OCI-LY7 (cell line): ENCODE measurements at regions not wholly inside any gene's neighbourhood (a gene's known extent, or its start where the extent isn't known, plus 50 kb on each side); places are given as distances from the start of the nearest gene placed in this dataset.

Experiments
- EZH2phosphoT487 ChIP-seq: fragments of 200-600 bp; sonication (generic); IDR thresholded peaks from 2 replicates; pipeline ENCODE4 v1.6.1; 2018; ENCODE audit warnings: low read depth, borderline replicate concordance, mild to moderate bottlenecking, mixed run types, antibody characterized with exemption, low read length, moderate library complexity, mixed read lengths
- TF ChIP-seq, protein P1 (sequence below): fragments of 200-600 bp; sonication (generic); conservative IDR thresholded peaks from 2 replicates; pipeline ENCODE4 v1.5.1; 2014; ENCODE audit warnings: mild to moderate bottlenecking, antibody characterized with exemption, low read length, moderate library complexity, mixed read lengths

DNA sequence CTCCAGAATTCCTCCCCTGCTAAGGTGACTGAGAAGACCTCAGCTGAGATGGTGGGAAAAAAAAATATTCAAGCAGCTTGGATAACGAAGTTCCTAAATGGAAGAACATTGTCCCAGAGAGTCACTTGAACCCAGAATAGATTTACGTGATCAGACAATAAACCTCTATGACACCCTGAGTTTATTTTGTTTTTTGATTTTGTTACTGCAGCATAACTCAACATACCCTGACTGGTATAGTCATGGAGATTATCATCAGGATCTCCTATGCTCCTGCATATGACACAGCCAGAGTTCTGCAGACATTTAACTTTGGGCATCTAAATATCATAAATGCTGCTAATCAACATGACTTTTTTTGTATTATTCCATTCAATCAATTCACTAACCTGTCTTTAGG is 282.9 kb downstream of the RASEF start:
- TF ChIP-seq, protein P1, sequence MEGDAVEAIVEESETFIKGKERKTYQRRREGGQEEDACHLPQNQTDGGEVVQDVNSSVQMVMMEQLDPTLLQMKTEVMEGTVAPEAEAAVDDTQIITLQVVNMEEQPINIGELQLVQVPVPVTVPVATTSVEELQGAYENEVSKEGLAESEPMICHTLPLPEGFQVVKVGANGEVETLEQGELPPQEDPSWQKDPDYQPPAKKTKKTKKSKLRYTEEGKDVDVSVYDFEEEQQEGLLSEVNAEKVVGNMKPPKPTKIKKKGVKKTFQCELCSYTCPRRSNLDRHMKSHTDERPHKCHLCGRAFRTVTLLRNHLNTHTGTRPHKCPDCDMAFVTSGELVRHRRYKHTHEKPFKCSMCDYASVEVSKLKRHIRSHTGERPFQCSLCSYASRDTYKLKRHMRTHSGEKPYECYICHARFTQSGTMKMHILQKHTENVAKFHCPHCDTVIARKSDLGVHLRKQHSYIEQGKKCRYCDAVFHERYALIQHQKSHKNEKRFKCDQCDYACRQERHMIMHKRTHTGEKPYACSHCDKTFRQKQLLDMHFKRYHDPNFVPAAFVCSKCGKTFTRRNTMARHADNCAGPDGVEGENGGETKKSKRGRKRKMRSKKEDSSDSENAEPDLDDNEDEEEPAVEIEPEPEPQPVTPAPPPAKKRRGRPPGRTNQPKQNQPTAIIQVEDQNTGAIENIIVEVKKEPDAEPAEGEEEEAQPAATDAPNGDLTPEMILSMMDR: no peak
- no peak for TF ChIP-seq EZH2phosphoT487
